GM19351 (cell line): ENCODE measurements at regions not wholly inside any gene's neighbourhood (a gene's known extent, or its start where the extent isn't known, plus 50 kb on each side); places are given as distances from the start of the nearest gene placed in this dataset.
"Not testable (repeated sequence)": the region's sequence is repeated elsewhere in the genome, so short reads cannot be mapped to it uniquely, and the experiment has no call there.

ENCODE experiments used
- ATAC-seq: cut with Tn5 transposase; IDR thresholded peaks from one replicate; pipeline ENCODE4 v1.9.1; 2021; ENCODE audit warnings: mild to moderate bottlenecking, moderate library complexity; ENCODE audit not compliant: unreplicated experiment

GRCh38 chr2:129347486-129348217 lies 631.8 kb upstream of the RAB6C start:
- ATAC-seq: peak; percentile 99

DNA sequence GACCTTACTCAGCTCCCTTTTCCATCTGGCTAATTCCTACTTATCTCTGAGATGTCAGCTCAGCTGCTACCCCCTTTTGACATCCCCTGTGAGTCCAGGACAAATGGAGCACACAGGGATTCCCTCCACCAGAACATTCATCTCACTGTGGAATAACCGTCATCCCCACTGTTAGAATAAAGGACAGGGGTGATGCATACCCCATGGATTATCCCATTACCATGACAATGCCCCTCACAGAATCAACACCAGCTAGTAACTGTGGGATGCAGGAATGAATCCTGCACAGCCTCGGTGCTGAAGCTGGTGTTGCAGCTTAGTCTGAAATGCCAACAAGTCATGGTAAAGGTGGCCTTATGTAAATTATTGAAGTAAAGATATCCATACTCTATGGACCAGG lies 624.8 kb upstream of the RAB6C start:
- ATAC-seq: no peak

- ATAC-seq: no peak
Observed at GRCh38 chr2:129361688-129362087, 617.8 kb upstream of the RAB6C start.

DNA sequence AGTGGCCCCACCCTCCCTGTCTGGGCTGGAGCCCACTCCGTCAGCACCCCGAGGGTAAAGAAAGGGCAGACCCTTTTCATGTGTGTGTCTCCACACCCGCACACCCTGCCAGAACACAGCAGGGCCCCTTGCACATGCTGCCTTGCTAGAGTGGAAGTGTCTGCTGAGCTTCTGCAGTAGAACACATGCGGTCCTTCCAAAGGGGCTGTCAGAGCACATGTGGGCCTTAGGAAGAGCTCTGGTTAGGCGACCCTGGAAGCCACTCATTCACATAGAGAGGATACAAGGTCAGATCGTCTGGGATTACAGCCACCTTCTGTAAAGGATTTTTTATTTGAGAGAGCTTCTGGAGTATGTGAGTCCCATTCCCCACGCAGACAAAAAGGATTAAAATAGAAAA lies 613.2 kb upstream of the RAB6C start:
- no peak for ATAC-seq

DNA sequence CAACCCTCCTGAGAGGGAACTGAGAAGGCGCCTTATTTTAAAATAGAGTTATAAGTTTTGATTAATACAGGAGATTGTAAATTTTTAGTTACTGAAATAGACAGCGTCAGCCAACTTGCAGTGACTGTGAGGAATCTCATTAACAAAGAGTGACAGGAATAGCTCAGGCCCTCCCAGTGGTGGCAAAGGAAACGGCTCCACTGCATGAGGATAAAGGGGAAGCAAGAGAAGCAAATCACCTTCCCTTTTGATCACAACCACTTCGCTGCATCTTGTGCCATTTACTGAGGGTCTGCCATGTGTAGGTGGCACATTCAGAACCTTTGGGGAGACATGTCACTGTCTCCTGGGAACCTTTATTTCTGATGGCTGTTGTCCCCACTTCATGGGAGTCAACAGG lies 612.4 kb upstream of the RAB6C start:
- no peak for ATAC-seq

DNA sequence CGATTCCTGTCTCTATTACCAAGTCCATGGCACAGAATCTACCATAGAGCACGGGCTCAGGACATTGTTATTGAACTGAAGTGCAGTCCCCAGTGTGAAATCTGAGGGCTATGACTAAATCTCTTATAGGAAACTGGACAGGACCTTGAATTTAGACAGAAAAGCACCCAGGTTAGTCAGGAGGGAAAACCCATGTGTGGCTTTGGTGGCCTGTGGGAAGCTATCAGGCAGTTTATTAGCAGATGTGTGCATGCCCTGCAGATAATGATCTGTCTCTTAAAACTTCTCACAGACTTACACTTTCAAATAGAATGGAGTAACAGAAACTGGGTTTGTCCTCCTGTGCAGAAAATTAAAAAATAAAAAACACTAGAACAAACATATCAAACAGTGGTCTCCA lies 610.0 kb upstream of the RAB6C start:
- peak; percentile 74 for ATAC-seq

GRCh38 chr2:129374452-129374851 lies 605.0 kb upstream of the RAB6C start:
- ATAC-seq: no peak

DNA sequence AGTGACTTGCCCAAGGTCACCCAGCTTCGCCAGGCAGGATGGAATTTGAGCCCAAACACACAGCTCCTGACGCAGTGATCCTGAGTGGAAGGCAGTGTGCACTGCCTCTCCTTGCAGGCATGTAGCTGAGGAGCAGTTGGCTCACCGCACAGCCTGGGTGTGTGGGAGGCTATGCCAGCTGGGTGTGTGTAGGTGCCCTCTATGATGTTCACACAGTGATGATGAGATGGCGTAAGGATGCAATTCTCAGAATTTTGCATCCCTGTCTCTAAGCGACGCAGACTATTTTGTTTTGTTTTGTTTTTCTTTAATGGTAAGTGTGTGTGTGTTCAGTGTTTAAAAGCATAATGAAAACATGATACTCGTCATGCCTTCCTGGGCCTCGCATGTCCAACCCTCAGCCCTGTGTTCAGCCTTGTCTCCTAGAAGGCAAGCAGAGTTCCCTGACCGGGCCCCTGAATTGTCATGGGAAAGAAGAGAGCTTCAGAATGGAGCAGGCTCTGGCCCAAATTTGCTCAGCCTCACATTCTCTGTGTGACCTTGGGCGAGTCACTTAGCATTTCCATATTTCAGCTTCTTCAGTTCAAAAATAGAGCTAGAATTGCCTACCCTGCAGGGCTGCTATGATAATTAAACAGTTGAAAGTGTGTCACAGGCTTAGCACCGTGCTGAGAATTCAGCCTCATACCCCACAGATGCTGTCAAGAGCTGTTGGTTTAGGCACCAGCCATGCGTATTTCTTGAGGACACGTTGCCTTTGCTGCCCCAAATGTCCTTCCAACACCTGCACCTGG lies 603.6 kb upstream of the RAB6C start:
- ATAC-seq: no peak

- no peak for ATAC-seq
Observed at GRCh38 chr2:129376426-129377077, 602.9 kb upstream of the RAB6C start.

- ATAC-seq: no peak
Observed at GRCh38 chr2:129377078-129377469, 602.4 kb upstream of the RAB6C start.

DNA sequence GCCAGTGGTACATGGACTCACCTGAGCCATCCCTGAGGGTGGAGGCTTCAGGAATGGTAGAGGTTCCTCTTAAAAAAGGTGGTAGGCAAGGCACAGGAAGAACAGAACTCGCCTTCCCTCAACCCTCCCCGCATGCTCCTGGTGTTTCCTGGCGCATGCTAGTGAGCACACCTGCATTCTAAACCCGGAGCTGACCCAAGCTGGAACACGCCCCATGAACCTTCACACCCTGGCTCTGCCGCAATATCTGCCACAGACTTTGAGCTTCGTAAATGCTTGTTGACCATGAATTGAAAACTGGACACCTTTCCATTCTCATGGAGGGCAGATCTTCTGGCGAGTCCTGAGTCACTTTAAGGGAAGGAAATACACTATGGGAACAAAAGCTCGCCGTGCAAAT lies 601.3 kb upstream of the RAB6C start:
- no peak for ATAC-seq

GRCh38 chr2:129379411-129379810 lies 600.1 kb upstream of the RAB6C start:
- ATAC-seq: peak; percentile 74

DNA sequence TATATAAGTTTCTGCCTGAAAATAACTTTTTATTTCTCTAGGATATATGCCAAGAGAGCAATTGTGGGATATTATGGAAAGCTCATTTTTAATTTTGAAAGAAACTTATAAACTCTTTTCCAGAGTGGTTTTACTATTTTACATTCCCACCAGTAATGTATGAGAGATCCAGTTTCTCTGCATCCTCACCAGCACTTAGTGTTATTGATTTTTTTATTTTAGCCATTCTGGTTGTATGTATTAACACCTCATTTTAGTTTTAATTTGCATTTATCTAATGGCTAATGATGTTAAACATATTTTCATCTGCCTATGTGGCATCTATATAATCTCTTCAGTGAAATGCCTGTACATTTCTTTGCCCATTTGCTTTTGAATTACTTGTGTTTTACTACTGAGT lies 597.7 kb upstream of the RAB6C start:
- ATAC-seq: no peak

DNA sequence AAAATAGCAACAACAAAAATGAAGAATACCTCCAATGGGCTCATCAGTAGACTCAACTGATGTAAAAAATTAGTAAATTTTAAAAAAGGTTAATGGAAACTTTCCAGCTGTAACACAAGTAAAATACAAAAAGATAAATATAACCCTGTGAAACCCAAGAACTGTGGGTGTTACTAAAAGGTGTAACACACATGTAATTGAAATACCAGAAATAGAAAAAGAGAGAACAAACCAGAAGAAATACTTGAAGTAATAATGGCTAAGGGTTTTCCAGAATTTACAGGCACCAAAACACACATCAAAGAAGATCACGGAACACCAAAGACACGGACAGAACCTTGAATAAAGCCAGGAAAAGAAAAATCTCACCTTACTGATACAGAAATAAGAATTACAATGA lies 590.6 kb upstream of the RAB6C start:
- ATAC-seq: no peak

DNA sequence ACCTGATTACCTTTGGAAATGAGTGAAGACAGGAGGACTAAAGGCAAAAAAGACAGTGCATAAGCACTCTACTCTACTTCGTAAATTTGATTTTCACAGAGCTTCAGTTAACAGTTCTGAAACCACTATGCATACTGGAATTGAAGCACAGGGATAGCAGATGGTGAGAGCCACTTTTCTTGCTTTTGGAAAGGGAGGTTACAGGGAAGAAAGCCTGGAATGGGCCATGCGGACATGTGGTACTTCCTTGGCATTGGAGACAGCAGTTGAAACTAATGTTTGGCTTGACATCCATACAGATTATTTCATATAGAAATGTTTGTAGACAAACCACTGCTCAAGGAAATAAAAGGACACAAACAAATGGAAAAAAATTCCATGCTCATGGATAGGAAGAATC lies 585.6 kb upstream of the RAB6C start:
- ATAC-seq: no peak

GRCh38 chr2:129396980-129397599 lies 582.4 kb upstream of the RAB6C start:
- peak; percentile 77 for ATAC-seq

DNA sequence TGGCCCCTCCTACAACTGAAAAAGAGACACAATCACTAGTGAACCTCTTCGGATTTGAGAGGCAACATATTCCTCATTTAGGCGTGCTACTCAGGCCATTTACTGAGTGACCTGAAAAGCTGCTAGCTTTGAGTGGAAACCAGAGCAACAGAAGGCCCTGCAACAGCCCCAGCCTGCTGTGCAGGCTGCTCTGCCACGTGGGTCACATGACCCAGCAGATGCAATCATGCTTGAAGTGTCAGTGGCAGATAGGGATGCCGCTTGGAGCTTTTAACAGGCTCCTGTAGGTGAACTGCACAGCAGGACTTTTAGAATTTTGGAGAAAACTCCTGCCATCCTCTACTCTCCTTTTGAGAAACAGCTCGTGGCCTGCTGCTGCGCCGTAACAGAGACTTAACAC lies 578.6 kb upstream of the RAB6C start:
- ATAC-seq: no peak

DNA sequence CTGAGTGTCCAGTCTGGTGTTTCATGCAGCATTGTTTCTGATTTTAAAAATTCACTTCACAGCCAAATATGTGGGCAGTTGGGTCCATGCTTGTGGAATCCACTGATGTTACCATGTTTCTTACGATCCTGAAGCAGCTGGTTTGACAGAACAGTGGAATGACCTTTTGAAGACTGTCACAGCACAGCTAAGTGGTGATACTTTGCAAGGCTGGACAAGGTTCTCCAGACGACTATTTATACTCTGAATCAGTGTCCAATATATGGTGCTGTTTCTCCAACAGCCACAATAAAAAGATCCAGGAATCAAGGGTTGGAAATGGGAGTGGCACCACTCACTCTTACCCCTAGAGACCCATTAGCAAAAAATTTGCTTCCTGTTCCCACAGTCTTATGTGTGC lies 577.4 kb upstream of the RAB6C start:
- ATAC-seq: no peak

GRCh38 chr2:129404000-129404685 lies 575.3 kb upstream of the RAB6C start:
- no peak for ATAC-seq

GRCh38 chr2:129408570-129408969 lies 570.9 kb upstream of the RAB6C start:
- no peak for ATAC-seq

DNA sequence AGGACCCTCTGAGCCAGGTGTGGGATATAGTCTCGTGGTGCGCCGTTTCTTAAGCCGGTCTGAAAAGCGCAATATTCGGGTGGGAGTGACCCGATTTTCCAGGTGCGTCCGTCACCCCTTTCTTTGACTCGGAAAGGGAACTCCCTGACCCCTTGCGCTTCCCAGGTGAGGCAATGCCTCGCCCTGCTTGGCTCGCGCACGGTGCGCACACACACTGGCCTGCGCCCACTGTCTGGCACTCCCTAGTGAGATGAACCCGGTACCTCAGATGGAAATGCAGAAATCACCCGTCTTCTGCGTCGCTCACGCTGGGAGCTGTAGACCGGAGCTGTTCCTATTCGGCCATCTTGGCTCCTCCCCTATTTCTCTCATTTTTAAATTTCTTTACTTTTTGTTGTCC lies 562.4 kb upstream of the RAB6C start:
- ATAC-seq: not testable (repeated sequence)
